Smooth muscle cell (in vitro differentiated cells): ENCODE measurements at regions not wholly inside any gene's neighbourhood (a gene's known extent, or its start where the extent isn't known, plus 50 kb on each side); places are given as distances from the start of the nearest gene placed in this dataset.
"Not testable (repeated sequence)": the region's sequence is repeated elsewhere in the genome, so short reads cannot be mapped to it uniquely, and the experiment has no call there.

ENCODE experiments used
- DNase-seq: peaks from one replicate; lab custom pipeline; 2025; ENCODE audit not compliant: unreplicated experiment; lab: John Stamatoyannopoulos, UW
- H2AFZ ChIP-seq: fragments of 200-600 bp; sonication (generic); 2 replicates; pipeline ENCODE4 v1.6.0; 2016; ENCODE audit warnings: antibody characterized with exemption, low read depth, mild to moderate bottlenecking
- H3F3A ChIP-seq: fragments of 200-600 bp; sonication (generic); 2 replicates; pipeline ENCODE4 v1.6.0; 2017; ENCODE audit warnings: antibody characterized with exemption, low read depth
- H3K27ac ChIP-seq: fragments of 200-600 bp; sonication (generic); 2 replicates; pipeline ENCODE4 v1.5.1; 2016; ENCODE audit warnings: low read depth, mild to moderate bottlenecking
- H3K27me3 ChIP-seq: fragments of 200-600 bp; sonication (generic); 2 replicates; pipeline ENCODE4 v1.6.1; 2016; ENCODE audit warnings: low read depth, mild to moderate bottlenecking
- H3K36me3 ChIP-seq: fragments of 200-600 bp; sonication (generic); 2 replicates; pipeline ENCODE4 v1.5.1; 2016; ENCODE audit warnings: low read depth
- H3K4me1 ChIP-seq: fragments of 200-600 bp; sonication (generic); 2 replicates; pipeline ENCODE4 v1.5.1; 2016; ENCODE audit warnings: low read depth
- H3K4me2 ChIP-seq: fragments of 200-600 bp; sonication (generic); 2 replicates; pipeline ENCODE4 v1.6.0; 2016; ENCODE audit warnings: mild to moderate bottlenecking
- H3K4me3 ChIP-seq: fragments of 200-600 bp; sonication (generic); 2 replicates; pipeline ENCODE4 v1.5.1; 2016; ENCODE audit warnings: mild to moderate bottlenecking
- H3K79me2 ChIP-seq: fragments of 200-600 bp; sonication (generic); 2 replicates; pipeline ENCODE4 v1.6.0; 2016; ENCODE audit warnings: low read depth, mild to moderate bottlenecking
- H3K9ac ChIP-seq: fragments of 200-600 bp; sonication (generic); 2 replicates; pipeline ENCODE4 v1.6.0; 2016; ENCODE audit warnings: low read depth
- H3K9me3 ChIP-seq: fragments of 200-600 bp; sonication (generic); replicated peaks from 2 replicates; pipeline ENCODE4 v1.5.1; 2016; ENCODE audit warnings: low read depth
- H4K20me1 ChIP-seq: fragments of 200-600 bp; sonication (generic); 2 replicates; pipeline ENCODE4 v1.6.0; 2016; ENCODE audit warnings: low read depth
- CTCF ChIP-seq: fragments of 200-600 bp; sonication (generic); IDR thresholded peaks from 2 replicates; pipeline ENCODE4 v1.5.1; 2017; ENCODE audit warnings: borderline replicate concordance, mild to moderate bottlenecking, antibody characterized with exemption; ENCODE audit not compliant: insufficient read depth, poor library complexity, severe bottlenecking
- WGBS: methylation state at CpG from one replicate; pipeline ENCODE4 v1.1.7; 2016; ENCODE audit warnings: low lambda C conversion rate; 5-methylcytosine and 5-hydroxymethylcytosine counted together

- Histone ChIP-seq H3K9me3 (peaks cover 6% of the 10 kb centered on the region), H3K79me2 (no peaks in the 10 kb centered on the region), H3K27me3 (no peaks in the 10 kb centered on the region), H3F3A (no peaks in the 10 kb centered on the region), H3K4me2 (peak overlapping the region; percentile 52), H3K4me1 (peaks cover 8% of the 10 kb centered on the region), H2AFZ (peak overlapping the region; percentile 32), H3K4me3 (no peak overlapping the region), H3K36me3 (no peaks in the 10 kb centered on the region), H3K9ac (no peak overlapping the region), H4K20me1 (no peaks in the 10 kb centered on the region), H3K27ac (no peak overlapping the region)
- no peak for DNase-seq
- TF ChIP-seq CTCF: no peak
- 26% methylated on average over 2 of the region's 2 CpGs for WGBS
Measured at GRCh38 chr1:101484689-101485338, 248.0 kb downstream of the S1PR1 start.

- WGBS: 47% methylated on average over 1 of the region's 1 CpG
- H3K4me3 ChIP-seq: no peak overlapping the region
- H4K20me1 ChIP-seq: no peaks in the 10 kb centered on the region
- no peaks in the 10 kb centered on the region for H3K79me2 ChIP-seq
- H3K4me2 ChIP-seq: no peak overlapping the region
- H3K27me3 ChIP-seq: no peaks in the 10 kb centered on the region
- no peak for TF ChIP-seq CTCF
- H3K27ac ChIP-seq: no peak overlapping the region
- no peak for DNase-seq
- H3K4me1 ChIP-seq: peaks cover 8% of the 10 kb centered on the region
- no peak overlapping the region for H3K9ac ChIP-seq
- no peaks in the 10 kb centered on the region for H3K36me3 ChIP-seq
- H2AFZ ChIP-seq: no peak overlapping the region
- H3F3A ChIP-seq: no peaks in the 10 kb centered on the region
- H3K9me3 ChIP-seq: peaks cover 6% of the 10 kb centered on the region
Measured at GRCh38 chr1:101485712-101486111, 248.9 kb downstream of the S1PR1 start.

GRCh38 chr1:101492144-101492543 is 255.3 kb downstream of the S1PR1 start:
- not testable (repeated sequence) for H3K36me3 ChIP-seq, H3K4me2 ChIP-seq, H3K4me3 ChIP-seq, H3K79me2 ChIP-seq, H3K27ac ChIP-seq, H3F3A ChIP-seq, H3K27me3 ChIP-seq, H3K4me1 ChIP-seq, H3K9ac ChIP-seq, DNase-seq, H4K20me1 ChIP-seq, H3K9me3 ChIP-seq, H2AFZ ChIP-seq
- 95% methylated on average over 1 of the region's 1 CpG for WGBS

- H3K9ac ChIP-seq, H3K36me3 ChIP-seq, H3K4me1 ChIP-seq, H3K79me2 ChIP-seq, H3K9me3 ChIP-seq, H3K4me2 ChIP-seq, H2AFZ ChIP-seq, DNase-seq, H3K27me3 ChIP-seq, H4K20me1 ChIP-seq, H3F3A ChIP-seq, H3K27ac ChIP-seq, H3K4me3 ChIP-seq: not testable (repeated sequence)
- 93% methylated on average over 3 of the region's 3 CpGs for WGBS
Measured at GRCh38 chr1:101493920-101494319, 257.1 kb downstream of the S1PR1 start.

- Histone ChIP-seq H3K4me1 (no peaks in the 10 kb centered on the region), H3K4me2 (no peak overlapping the region), H3K79me2 (no peaks in the 10 kb centered on the region), H4K20me1 (no peaks in the 10 kb centered on the region), H3K27me3 (no peaks in the 10 kb centered on the region), H3F3A (no peaks in the 10 kb centered on the region), H3K36me3 (no peaks in the 10 kb centered on the region), H3K27ac (no peak overlapping the region), H3K9ac (no peak overlapping the region), H2AFZ (no peak overlapping the region), H3K9me3 (no peaks in the 10 kb centered on the region), H3K4me3 (no peak overlapping the region)
- 93% methylated on average over 2 of the region's 2 CpGs for whole genome bisulfite sequencing
- no peak for TF ChIP-seq CTCF
- no peak for DNase-seq
Measured at GRCh38 chr1:101496109-101496508, 259.3 kb downstream of the S1PR1 start.
